ENCODE measurements at regions not wholly inside any gene's neighbourhood (a gene's known extent, or its start where the extent isn't known, plus 50 kb on each side); places are given as distances from the start of the nearest gene placed in this dataset.
A peak's percentile ranks its signal among the peaks of the same experiment; 100 is the strongest.

GRCh38 chr3:22724420-22724819 lies 478.7 kb upstream of the UBE2E2 start:
- ATAC-seq (no peak), DNase-seq (no peak)
- H3K4me3 ChIP-seq: no peak overlapping the region

GRCh38 chr3:22728406-22728805 lies 474.7 kb upstream of the UBE2E2 start:
- DNase-seq (no peak), ATAC-seq (no peak)
- H3K36me3 ChIP-seq (replicated peaks in 1 of 2; ENCODE audit: insufficient read depth in 1 of 2, low read depth in 2 of 2): no peaks in the 10 kb centered on the region
- H3K27me3 ChIP-seq: no peaks in the 10 kb centered on the region
- no peak overlapping the region for H3K27ac ChIP-seq
- no peaks in the 10 kb centered on the region for H3K9me3 ChIP-seq
- no peak for TF ChIP-seq POLR2A (IDR thresholded peaks at IDR 0.05)
- TF ChIP-seq CTCF (IDR thresholded peaks at IDR 0.05): no peak
- H3K4me1 ChIP-seq: no peaks in the 10 kb centered on the region
- intact Hi-C loops (cut with DNase I): no loop called here
- WGBS, 2 donors: 18 to 23% methylated on average over 1 of the region's 1 CpG
- no peak overlapping the region for H3K4me3 ChIP-seq

More at GRCh38 chr3:22724420-22724819, 478.7 kb upstream of the UBE2E2 start:
- no peaks in the 10 kb centered on the region for H3K36me3 ChIP-seq (replicated peaks in 1 of 2; ENCODE audit: insufficient read depth in 1 of 2, low read depth in 2 of 2)
- H3K4me1 ChIP-seq: no peaks in the 10 kb centered on the region
- no peaks in the 10 kb centered on the region for H3K9me3 ChIP-seq
- H3K27ac ChIP-seq: no peak overlapping the region
- intact Hi-C loops (cut with DNase I): no loop called here
- TF ChIP-seq CTCF (IDR thresholded peaks at IDR 0.05): no peak
- no peak for TF ChIP-seq POLR2A (IDR thresholded peaks at IDR 0.05)
- no peaks in the 10 kb centered on the region for H3K27me3 ChIP-seq

- intact Hi-C loops (cut with DNase I): no loop called here
These were observed 473.9 kb upstream of the UBE2E2 start for GRCh38 chr3:22729212-22729611.

GRCh38 chr3:22729981-22730380 lies 473.1 kb upstream of the UBE2E2 start:
- DNase-seq (no peak), ATAC-seq (no peak)
- Histone ChIP-seq H3K36me3 (replicated peaks in 1 of 2; ENCODE audit: insufficient read depth in 1 of 2, low read depth in 2 of 2) (no peaks in the 10 kb centered on the region), H3K27ac (no peak overlapping the region), H3K27me3 (no peaks in the 10 kb centered on the region), H3K9me3 (no peaks in the 10 kb centered on the region), H3K4me3 (no peak overlapping the region), H3K4me1 (no peaks in the 10 kb centered on the region)
- intact Hi-C loops (cut with DNase I): no loop called here
- WGBS, 2 donors: 4 to 19% methylated on average over 1 of the region's 1 CpG
- peak in 1 of 7 experiments; percentile 9 for TF ChIP-seq CTCF (IDR thresholded peaks at IDR 0.05)
- TF ChIP-seq POLR2A (IDR thresholded peaks at IDR 0.05): no peak

More at GRCh38 chr3:22729212-22729611, 473.9 kb upstream of the UBE2E2 start:
- WGBS, 2 donors: 58 to 63% methylated on average over 5 of the region's 5 CpGs
- Histone ChIP-seq H3K9me3 (no peaks in the 10 kb centered on the region), H3K4me1 (no peaks in the 10 kb centered on the region), H3K27me3 (no peaks in the 10 kb centered on the region), H3K4me3 (no peak overlapping the region), H3K36me3 (replicated peaks in 1 of 2; ENCODE audit: insufficient read depth in 1 of 2, low read depth in 2 of 2) (no peaks in the 10 kb centered on the region), H3K27ac (no peak overlapping the region)
- no peak for DNase-seq
- no peak for ATAC-seq
- TF ChIP-seq CTCF (IDR thresholded peaks at IDR 0.05): no peak

GRCh38 chr3:22730701-22731100 lies 472.4 kb upstream of the UBE2E2 start:
- 48 to 50% methylated on average over 1 of the region's 1 CpG for WGBS, 2 donors
- Histone ChIP-seq H3K36me3 (replicated peaks in 1 of 2; ENCODE audit: insufficient read depth in 1 of 2, low read depth in 2 of 2) (no peaks in the 10 kb centered on the region), H3K4me1 (no peaks in the 10 kb centered on the region), H3K9me3 (no peaks in the 10 kb centered on the region), H3K27ac (no peak overlapping the region), H3K4me3 (no peak overlapping the region), H3K27me3 (no peaks in the 10 kb centered on the region)
- intact Hi-C loops (cut with DNase I): no loop called here
- no peak for TF ChIP-seq POLR2A (IDR thresholded peaks at IDR 0.05)
- no peak for TF ChIP-seq CTCF (IDR thresholded peaks at IDR 0.05)
- ATAC-seq: no peak
- no peak for DNase-seq
